Upper lobe of right lung (tissue), 1 donor: ENCODE measurements at regions not wholly inside any gene's neighbourhood (a gene's known extent, or its start where the extent isn't known, plus 50 kb on each side); places are given as distances from the start of the nearest gene placed in this dataset.

Source experiments
- ATAC-seq: fragments of 200-7000 bp; cut with Tn5 transposase; one replicate; pipeline ENCODE4 v1.9.1; 2020; ENCODE audit warnings: mild to moderate bottlenecking, moderate library complexity
- DNase-seq: peaks from one replicate; pipeline ENCODE4 v3.0.0-alpha.2; 2020
- H3K27ac ChIP-seq: fragments of 200-600 bp; one replicate; pipeline ENCODE4 v1.8.0; 2022
- H3K27me3 ChIP-seq: fragments of 200-600 bp; one replicate; pipeline ENCODE4 v1.8.0; 2022; ENCODE audit warnings: mild to moderate bottlenecking
- H3K36me3 ChIP-seq: fragments of 200-600 bp; one replicate; pipeline ENCODE4 v1.8.0; 2022
- H3K4me1 ChIP-seq: fragments of 200-600 bp; one replicate; pipeline ENCODE4 v1.8.0; 2022
- H3K4me3 ChIP-seq: fragments of 200-600 bp; one replicate; pipeline ENCODE4 v1.8.0; 2022; ENCODE audit warnings: mild to moderate bottlenecking
- H3K9me3 ChIP-seq: fragments of 200-600 bp; one replicate; pipeline ENCODE4 v1.8.0; 2022
- CTCF ChIP-seq: fragments of 200-600 bp; IDR thresholded peaks from one replicate; pipeline ENCODE4 v1.8.0; 2022; ENCODE audit warnings: antibody characterized with exemption
- intact Hi-C: fragments of 100-400 bp; cut with DNase I; formaldehyde crosslinking; loops from one replicate; pipeline ENCODE4 v1.11.0; 2022
- donor health status: DM: no; HTN: yes; CAD: no; lungs with severe emphysema.

GRCh38 chr15:38085931-38086568 is 151.6 kb downstream of the TMCO5A start:
- intact Hi-C loops, result no loop called here
- Histone ChIP-seq H3K4me3 (no peak overlapping the region), H3K27me3 (no peaks in the 10 kb centered on the region), H3K27ac (peak overlapping the region; percentile 45), H3K4me1 (peaks cover 9% of the 10 kb centered on the region), H3K36me3 (no peaks in the 10 kb centered on the region), H3K9me3 (no peaks in the 10 kb centered on the region)
- ATAC-seq (peak; percentile 86), DNase-seq (no peak)
- no peak for TF ChIP-seq CTCF

DNA sequence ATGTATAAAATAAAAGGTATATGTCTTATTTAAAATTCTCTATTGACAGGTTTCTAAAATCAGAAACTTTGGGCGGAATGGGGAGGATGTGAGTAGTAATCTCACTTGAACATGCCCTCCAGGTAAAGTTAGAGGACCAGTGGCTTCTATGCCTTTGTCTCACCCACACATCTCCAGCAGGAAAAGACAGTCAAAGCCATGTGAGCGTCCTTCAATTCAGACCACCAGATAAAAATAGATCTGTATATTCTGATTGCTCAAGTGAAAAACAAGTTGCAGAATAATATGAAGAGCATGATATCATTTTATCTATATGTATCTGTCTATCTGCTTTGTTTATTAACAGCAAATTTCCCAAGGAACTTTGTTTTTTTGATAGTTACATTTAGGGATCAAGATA is 152.2 kb downstream of the TMCO5A start:
- DNase-seq (no peak), ATAC-seq (no peak)
- Histone ChIP-seq H3K27me3 (no peaks in the 10 kb centered on the region), H3K27ac (peak overlapping the region; percentile 45), H3K9me3 (no peaks in the 10 kb centered on the region), H3K36me3 (no peaks in the 10 kb centered on the region), H3K4me1 (peaks cover 9% of the 10 kb centered on the region), H3K4me3 (no peak overlapping the region)
- no peak for TF ChIP-seq CTCF
- intact Hi-C loops, result no loop called here

- DNase-seq, result no peak
- intact Hi-C loops, result no loop called here
- TF ChIP-seq CTCF, result no peak
Measured at GRCh38 chr15:38088971-38089370, 154.5 kb downstream of the TMCO5A start.

DNA sequence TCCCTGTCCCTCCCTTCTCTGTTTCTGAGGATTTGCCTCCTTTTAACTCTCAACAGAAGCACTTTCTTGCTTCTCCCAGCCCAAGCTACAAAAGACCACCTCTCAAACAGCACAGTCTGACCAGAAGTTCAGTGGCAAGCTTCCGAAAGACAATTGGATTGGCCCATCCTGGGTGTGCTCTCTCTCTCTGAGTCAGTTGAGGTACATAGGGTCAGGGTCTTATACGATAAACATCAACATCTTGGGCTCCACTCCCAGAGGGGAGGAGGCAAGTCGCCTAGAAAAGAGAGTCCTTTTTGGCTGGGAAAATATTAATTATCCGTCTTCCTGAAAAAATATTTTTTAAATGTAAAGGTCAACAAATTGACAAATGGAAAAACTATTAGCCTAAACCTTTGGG is 155.8 kb downstream of the TMCO5A start:
- Histone ChIP-seq H3K27me3 (no peaks in the 10 kb centered on the region), H3K36me3 (no peaks in the 10 kb centered on the region), H3K4me3 (no peak overlapping the region), H3K4me1 (peaks cover 9% of the 10 kb centered on the region), H3K27ac (no peak overlapping the region), H3K9me3 (no peaks in the 10 kb centered on the region)
- intact Hi-C loops, result no loop called here
- DNase-seq (no peak), ATAC-seq (no peak)
- TF ChIP-seq CTCF, result no peak

More at GRCh38 chr15:38088971-38089370, 154.5 kb downstream of the TMCO5A start:
- peak; percentile 30 for ATAC-seq
- H3K36me3 ChIP-seq, result no peaks in the 10 kb centered on the region
- no peaks in the 10 kb centered on the region for H3K9me3 ChIP-seq
- H3K27me3 ChIP-seq, result no peaks in the 10 kb centered on the region
- H3K4me3 ChIP-seq, result no peak overlapping the region
- peaks cover 9% of the 10 kb centered on the region for H3K4me1 ChIP-seq
- H3K27ac ChIP-seq, result no peak overlapping the region

- H3K4me3 ChIP-seq, result no peak overlapping the region
- H3K4me1 ChIP-seq, result peaks cover 4% of the 10 kb centered on the region
- no peak for TF ChIP-seq CTCF
- DNase-seq (no peak), ATAC-seq (no peak)
- intact Hi-C loops, result no loop called here
- H3K9me3 ChIP-seq, result no peaks in the 10 kb centered on the region
- no peaks in the 10 kb centered on the region for H3K27me3 ChIP-seq
- no peaks in the 10 kb centered on the region for H3K36me3 ChIP-seq
- no peak overlapping the region for H3K27ac ChIP-seq
Measured at GRCh38 chr15:38090678-38091077, 156.2 kb downstream of the TMCO5A start.
